Endothelial cell of umbilical vein (primary cell): ENCODE measurements at regions not wholly inside any gene's neighbourhood (a gene's known extent, or its start where the extent isn't known, plus 50 kb on each side); places are given as distances from the start of the nearest gene placed in this dataset.

Source experiments
- EZH2 ChIP-seq: IDR thresholded peaks from 2 replicates; pipeline ENCODE4 v1.6.1; 2012; ENCODE audit warnings: borderline replicate concordance, low read depth, mild to moderate bottlenecking, moderate library complexity, low read length, inconsistent platforms; ENCODE audit not compliant: severe bottlenecking
- FOS ChIP-seq: IDR thresholded peaks from 2 replicates; pipeline ENCODE4 v1.6.1; 2011; ENCODE audit warnings: mild to moderate bottlenecking, low read length, moderate library complexity, borderline replicate concordance; ENCODE audit not compliant: insufficient read depth
- GATA2 ChIP-seq: IDR thresholded peaks from 2 replicates; pipeline ENCODE4 v1.7.0; 2011; ENCODE audit warnings: low read depth, mild to moderate bottlenecking, moderate library complexity, mixed read lengths, low read length; ENCODE audit not compliant: insufficient read length, insufficient read depth
- JUN ChIP-seq: IDR thresholded peaks from 2 replicates; pipeline ENCODE4 v1.6.1; 2011; ENCODE audit warnings: borderline replicate concordance, low read depth; ENCODE audit not compliant: insufficient read length, insufficient read depth
- MAX ChIP-seq: IDR thresholded peaks from 2 replicates; pipeline ENCODE4 v1.6.1; 2011; ENCODE audit not compliant: insufficient read depth, insufficient read length
- MYC ChIP-seq: IDR thresholded peaks from one replicate; pipeline ENCODE4 v1.6.1; 2011; ENCODE audit warnings: mild to moderate bottlenecking, low read depth, low read length
- POLR2A ChIP-seq: IDR thresholded peaks from 2 replicates; pipeline ENCODE4 v1.6.1; 2012; ENCODE audit warnings: low read depth, mild to moderate bottlenecking, control low read depth, low read length
- POLR2AphosphoS5 ChIP-seq: IDR thresholded peaks from 2 replicates; pipeline ENCODE4 v1.6.1; 2012; ENCODE audit warnings: low read depth, mild to moderate bottlenecking, control low read depth, low read length, moderate library complexity; ENCODE audit not compliant: insufficient read depth
- TF ChIP-seq, protein P1 (sequence below), 2 donors: IDR thresholded peaks; 1 replicate in 1 of 2; 2 replicates in 1 of 2; pipeline ENCODE4 v1.5.1; 2011; ENCODE audit warnings: low read length in 2 of 2, mild to moderate bottlenecking in 2 of 2, moderate library complexity in 2 of 2, control low read depth in 1 of 2, inconsistent platforms in 1 of 2, low read depth in 1 of 2; ENCODE audit not compliant: insufficient read depth in 1 of 2; ENCODE audit errors: extremely low read depth in 1 of 2

- TF ChIP-seq, protein P1, sequence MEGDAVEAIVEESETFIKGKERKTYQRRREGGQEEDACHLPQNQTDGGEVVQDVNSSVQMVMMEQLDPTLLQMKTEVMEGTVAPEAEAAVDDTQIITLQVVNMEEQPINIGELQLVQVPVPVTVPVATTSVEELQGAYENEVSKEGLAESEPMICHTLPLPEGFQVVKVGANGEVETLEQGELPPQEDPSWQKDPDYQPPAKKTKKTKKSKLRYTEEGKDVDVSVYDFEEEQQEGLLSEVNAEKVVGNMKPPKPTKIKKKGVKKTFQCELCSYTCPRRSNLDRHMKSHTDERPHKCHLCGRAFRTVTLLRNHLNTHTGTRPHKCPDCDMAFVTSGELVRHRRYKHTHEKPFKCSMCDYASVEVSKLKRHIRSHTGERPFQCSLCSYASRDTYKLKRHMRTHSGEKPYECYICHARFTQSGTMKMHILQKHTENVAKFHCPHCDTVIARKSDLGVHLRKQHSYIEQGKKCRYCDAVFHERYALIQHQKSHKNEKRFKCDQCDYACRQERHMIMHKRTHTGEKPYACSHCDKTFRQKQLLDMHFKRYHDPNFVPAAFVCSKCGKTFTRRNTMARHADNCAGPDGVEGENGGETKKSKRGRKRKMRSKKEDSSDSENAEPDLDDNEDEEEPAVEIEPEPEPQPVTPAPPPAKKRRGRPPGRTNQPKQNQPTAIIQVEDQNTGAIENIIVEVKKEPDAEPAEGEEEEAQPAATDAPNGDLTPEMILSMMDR (IDR thresholded peaks at IDR 0.05; ENCODE audit: extremely low read depth in 1 of 2, insufficient read depth in 1 of 2, low read depth in 1 of 2, low read length in 2 of 2), result no peak
- TF ChIP-seq POLR2AphosphoS5, result no peak
- no peak for TF ChIP-seq GATA2
- TF ChIP-seq POLR2A, result no peak
- no peak for TF ChIP-seq EZH2
- TF ChIP-seq JUN, result no peak
- no peak for TF ChIP-seq MAX
- TF ChIP-seq MYC, result no peak
- no peak for TF ChIP-seq FOS
These were observed 149.7 kb upstream of the ADCY2 start for GRCh38 chr5:7246287-7246686.
